ENCODE measurements at regions not wholly inside any gene's neighbourhood (a gene's known extent, or its start where the extent isn't known, plus 50 kb on each side); places are given as distances from the start of the nearest gene placed in this dataset.

- no peak for TF ChIP-seq POLR2A (IDR thresholded peaks at IDR 0.05; ENCODE audit: low read depth, low read length)
- no peak for TF ChIP-seq POLR2AphosphoS5 (IDR thresholded peaks at IDR 0.05; ENCODE audit: insufficient read depth, low read depth, low read length)
- no peak for TF ChIP-seq CTCF (IDR thresholded peaks at IDR 0.05; ENCODE audit: extremely low read depth in 1 of 2, insufficient read depth in 1 of 2, low read depth in 1 of 2, low read length in 2 of 2)
These were observed 184.3 kb upstream of the DGKB start for GRCh38 chr7:15086862-15087261.
